Chondrocyte (in vitro differentiated cells): ENCODE measurements at regions not wholly inside any gene's neighbourhood (a gene's known extent, or its start where the extent isn't known, plus 50 kb on each side); places are given as distances from the start of the nearest gene placed in this dataset.

Experiments used
- DNase-seq: peaks from one replicate; pipeline ENCODE4 v3.0.0; 2021; ENCODE audit warnings: mixed read lengths, low spot score
- H3K27ac Mint-ChIP-seq: one replicate; pipeline ENCODE4 v1.8.0; 2021; ENCODE audit warnings: mild to moderate bottlenecking, moderate library complexity, mixed read lengths; ENCODE audit not compliant: unreplicated experiment
- H3K27me3 Mint-ChIP-seq: 2 replicates; pipeline ENCODE4 v1.8.0; 2021; ENCODE audit warnings: low read depth, mixed read lengths
- H3K36me3 Mint-ChIP-seq: 2 replicates; pipeline ENCODE4 v1.8.0; 2021; ENCODE audit warnings: low read depth, mixed read lengths
- H3K4me1 Mint-ChIP-seq: 2 replicates; pipeline ENCODE4 v1.8.0; 2021; ENCODE audit warnings: low read depth, mild to moderate bottlenecking, mixed read lengths
- H3K4me3 Mint-ChIP-seq: one replicate; pipeline ENCODE4 v1.8.0; 2021; ENCODE audit warnings: mild to moderate bottlenecking, moderate library complexity, mixed read lengths; ENCODE audit not compliant: unreplicated experiment
- H3K9me3 Mint-ChIP-seq: 2 replicates; pipeline ENCODE4 v1.8.0; 2021; ENCODE audit warnings: low read depth, mixed read lengths
- TF ChIP-seq, protein P1 (sequence below): fragments of 200-600 bp; sonication (generic); IDR thresholded peaks from 2 replicates; pipeline ENCODE4 v1.5.0; 2021; ENCODE audit warnings: antibody characterized with exemption, mild to moderate bottlenecking, moderate library complexity

DNA sequence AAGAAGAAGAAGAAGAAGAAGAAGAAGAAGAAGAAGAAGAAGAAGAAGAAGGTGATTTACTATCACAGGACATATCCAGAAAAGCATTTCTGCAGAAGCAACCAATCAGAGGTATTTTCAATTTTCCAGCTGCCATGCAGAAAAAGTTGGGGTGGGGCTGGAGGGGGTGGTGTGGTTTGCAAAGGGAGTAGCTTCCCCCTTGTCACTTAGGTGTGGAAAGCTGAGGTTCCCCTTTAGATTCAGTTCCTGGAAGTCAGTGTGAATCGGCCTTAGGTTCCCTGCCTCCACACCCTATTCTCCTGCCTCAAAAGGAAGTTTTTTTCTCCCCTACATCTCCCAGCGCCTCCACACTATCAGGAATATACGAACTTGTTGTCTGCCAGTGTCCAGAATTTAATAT is 276.7 kb upstream of the ARRDC4 start:
- H3K4me3 Mint-ChIP-seq, result no peak overlapping the region
- H3K9me3 Mint-ChIP-seq, result no peaks in the 10 kb centered on the region
- TF ChIP-seq, protein P1, sequence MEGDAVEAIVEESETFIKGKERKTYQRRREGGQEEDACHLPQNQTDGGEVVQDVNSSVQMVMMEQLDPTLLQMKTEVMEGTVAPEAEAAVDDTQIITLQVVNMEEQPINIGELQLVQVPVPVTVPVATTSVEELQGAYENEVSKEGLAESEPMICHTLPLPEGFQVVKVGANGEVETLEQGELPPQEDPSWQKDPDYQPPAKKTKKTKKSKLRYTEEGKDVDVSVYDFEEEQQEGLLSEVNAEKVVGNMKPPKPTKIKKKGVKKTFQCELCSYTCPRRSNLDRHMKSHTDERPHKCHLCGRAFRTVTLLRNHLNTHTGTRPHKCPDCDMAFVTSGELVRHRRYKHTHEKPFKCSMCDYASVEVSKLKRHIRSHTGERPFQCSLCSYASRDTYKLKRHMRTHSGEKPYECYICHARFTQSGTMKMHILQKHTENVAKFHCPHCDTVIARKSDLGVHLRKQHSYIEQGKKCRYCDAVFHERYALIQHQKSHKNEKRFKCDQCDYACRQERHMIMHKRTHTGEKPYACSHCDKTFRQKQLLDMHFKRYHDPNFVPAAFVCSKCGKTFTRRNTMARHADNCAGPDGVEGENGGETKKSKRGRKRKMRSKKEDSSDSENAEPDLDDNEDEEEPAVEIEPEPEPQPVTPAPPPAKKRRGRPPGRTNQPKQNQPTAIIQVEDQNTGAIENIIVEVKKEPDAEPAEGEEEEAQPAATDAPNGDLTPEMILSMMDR, result no peak
- H3K27me3 Mint-ChIP-seq, result peaks cover 4% of the 10 kb centered on the region
- H3K36me3 Mint-ChIP-seq, result no peaks in the 10 kb centered on the region
- no peak for DNase-seq
- H3K4me1 Mint-ChIP-seq, result no peaks in the 10 kb centered on the region
- H3K27ac Mint-ChIP-seq, result no peak overlapping the region

DNA sequence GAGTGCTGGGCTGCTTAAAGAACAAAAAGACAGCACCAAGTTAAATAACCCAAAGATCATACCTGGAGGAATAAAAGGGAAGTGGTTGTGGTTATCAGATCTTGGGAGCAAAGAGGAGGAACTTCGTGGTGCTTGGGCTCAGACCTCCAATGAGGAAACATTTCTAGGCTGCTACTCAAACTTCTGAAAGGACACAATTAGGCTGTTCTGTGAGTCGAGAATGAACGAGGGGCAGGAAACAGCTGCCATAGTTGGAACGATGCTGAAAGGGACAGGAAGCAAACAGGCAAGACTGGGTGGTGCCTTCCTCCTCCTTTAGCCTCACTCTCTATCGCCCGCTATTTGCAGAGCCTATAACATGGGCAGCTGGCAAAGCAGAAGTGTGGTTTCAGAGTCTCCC is 276.3 kb upstream of the ARRDC4 start:
- no peak for DNase-seq
- Mint-ChIP-seq H3K4me1 (no peaks in the 10 kb centered on the region), H3K27me3 (peaks cover 4% of the 10 kb centered on the region), H3K4me3 (no peak overlapping the region), H3K9me3 (no peaks in the 10 kb centered on the region), H3K36me3 (no peaks in the 10 kb centered on the region), H3K27ac (no peak overlapping the region)
- TF ChIP-seq, protein P1, result no peak

DNA sequence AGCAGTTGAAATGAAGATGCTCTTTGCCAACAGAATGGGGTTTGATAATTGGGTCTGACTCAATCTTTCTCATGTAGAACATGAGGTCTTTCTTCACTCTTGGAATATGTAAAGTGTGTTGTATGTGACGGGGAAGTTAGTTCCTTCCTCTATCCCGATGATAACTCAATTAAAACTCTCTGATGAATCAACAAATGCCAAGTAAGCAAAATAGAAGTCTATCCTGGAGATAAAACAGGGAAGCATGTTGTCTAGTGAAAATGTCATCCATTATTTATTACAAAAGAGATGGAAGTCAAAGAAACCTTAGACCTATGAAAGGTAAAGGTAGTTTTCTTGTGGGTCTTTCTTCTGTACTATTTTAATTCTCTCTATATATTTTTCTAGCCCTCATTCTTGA is 274.2 kb upstream of the ARRDC4 start:
- H3K27ac Mint-ChIP-seq, result no peak overlapping the region
- TF ChIP-seq, protein P1, result no peak
- H3K4me3 Mint-ChIP-seq, result no peak overlapping the region
- H3K36me3 Mint-ChIP-seq, result no peaks in the 10 kb centered on the region
- H3K9me3 Mint-ChIP-seq, result no peaks in the 10 kb centered on the region
- DNase-seq, result no peak
- peaks cover 2% of the 10 kb centered on the region for H3K27me3 Mint-ChIP-seq
- H3K4me1 Mint-ChIP-seq, result no peaks in the 10 kb centered on the region

DNA sequence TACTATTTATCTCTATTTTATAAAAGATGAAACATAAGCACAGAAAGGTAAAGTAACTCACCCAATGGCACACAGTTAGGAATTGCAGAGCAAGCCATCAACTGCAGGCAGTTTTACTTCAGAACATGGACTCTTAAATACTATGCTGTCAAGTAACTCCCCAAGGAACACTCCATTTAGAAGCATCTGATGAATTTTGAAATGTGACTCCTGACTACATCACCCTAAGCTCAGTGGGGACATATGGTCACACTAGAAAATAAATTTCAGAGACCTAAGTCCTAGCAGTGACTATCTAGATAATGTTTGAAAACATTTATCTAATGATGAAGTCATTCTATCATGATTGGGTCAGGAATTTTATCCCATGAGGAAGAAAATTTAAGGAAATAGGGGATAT is 272.8 kb upstream of the ARRDC4 start:
- Mint-ChIP-seq H3K4me3 (no peak overlapping the region), H3K27ac (no peak overlapping the region), H3K27me3 (peaks cover 2% of the 10 kb centered on the region)

DNA sequence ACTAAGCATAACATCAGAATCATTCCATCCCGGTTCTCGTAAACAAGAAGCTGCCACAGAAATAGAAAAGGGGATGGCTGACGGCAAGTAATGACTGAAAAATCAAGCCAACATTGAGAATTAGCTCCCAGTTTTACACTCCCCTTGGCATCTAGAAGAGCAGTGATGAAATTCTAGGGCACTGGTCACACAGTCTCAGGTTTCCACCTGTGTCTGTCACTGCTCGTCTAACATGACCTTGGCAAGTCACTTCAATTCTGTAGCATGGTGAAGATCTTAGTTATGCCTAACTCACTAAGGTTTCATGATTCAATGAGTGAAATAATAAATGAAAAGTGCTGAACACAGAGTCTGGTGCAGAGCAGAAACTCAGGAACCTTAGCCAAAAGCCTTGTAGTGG is 272.3 kb upstream of the ARRDC4 start:
- H3K27ac Mint-ChIP-seq, result no peak overlapping the region
- TF ChIP-seq, protein P1, result no peak
- H3K27me3 Mint-ChIP-seq, result peaks cover 2% of the 10 kb centered on the region
- no peak overlapping the region for H3K4me3 Mint-ChIP-seq
- no peaks in the 10 kb centered on the region for H3K9me3 Mint-ChIP-seq
- no peak for DNase-seq
- no peaks in the 10 kb centered on the region for H3K4me1 Mint-ChIP-seq
- H3K36me3 Mint-ChIP-seq, result no peaks in the 10 kb centered on the region

More for the DNA sequence above, 272.8 kb upstream of the ARRDC4 start:
- TF ChIP-seq, protein P1, result no peak
- Mint-ChIP-seq H3K4me1 (no peaks in the 10 kb centered on the region), H3K9me3 (no peaks in the 10 kb centered on the region), H3K36me3 (no peaks in the 10 kb centered on the region)
- DNase-seq, result no peak
